GM18858 (cell line): ENCODE measurements at regions not wholly inside any gene's neighbourhood (a gene's known extent, or its start where the extent isn't known, plus 50 kb on each side); places are given as distances from the start of the nearest gene placed in this dataset.
"Not testable (repeated sequence)": the region's sequence is repeated elsewhere in the genome, so short reads cannot be mapped to it uniquely, and the experiment has no call there.

Experiments used
- ATAC-seq: cut with Tn5 transposase; IDR thresholded peaks from one replicate; pipeline ENCODE4 v1.9.1; 2021; ENCODE audit not compliant: unreplicated experiment

DNA sequence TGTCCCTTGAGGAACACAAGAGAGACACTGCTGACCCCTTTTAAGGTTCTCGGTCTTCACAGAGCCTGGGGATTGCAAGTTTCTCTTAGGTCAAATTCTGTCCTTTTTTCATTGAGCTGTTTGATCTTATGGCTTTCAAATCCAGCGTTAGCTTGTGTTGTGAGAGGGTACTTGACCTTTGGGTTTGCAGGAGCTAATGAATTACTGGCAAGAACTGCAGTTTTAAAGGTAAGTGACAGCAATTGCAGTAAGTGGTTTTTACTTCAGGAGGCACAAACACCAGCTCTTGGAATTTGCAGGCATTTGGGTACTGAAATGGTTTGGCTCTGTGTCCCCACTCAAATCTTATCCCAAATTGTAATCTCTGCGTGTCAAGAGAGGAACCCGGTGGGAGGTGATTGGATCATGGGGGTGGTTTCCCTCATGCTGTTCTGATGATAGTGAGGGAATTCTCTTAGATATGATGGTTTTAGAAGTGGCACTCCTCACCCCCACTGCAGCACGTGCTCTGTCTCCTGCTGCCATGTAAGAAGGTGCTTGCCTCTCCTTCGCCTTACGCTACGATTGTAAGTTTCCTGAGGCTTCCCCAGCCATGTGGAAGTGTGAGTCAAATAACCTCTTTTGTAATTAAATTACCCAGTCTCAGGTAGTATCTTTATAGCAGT lies 134.5 kb upstream of the LYPLAL1 start:
- no peak for ATAC-seq

DNA sequence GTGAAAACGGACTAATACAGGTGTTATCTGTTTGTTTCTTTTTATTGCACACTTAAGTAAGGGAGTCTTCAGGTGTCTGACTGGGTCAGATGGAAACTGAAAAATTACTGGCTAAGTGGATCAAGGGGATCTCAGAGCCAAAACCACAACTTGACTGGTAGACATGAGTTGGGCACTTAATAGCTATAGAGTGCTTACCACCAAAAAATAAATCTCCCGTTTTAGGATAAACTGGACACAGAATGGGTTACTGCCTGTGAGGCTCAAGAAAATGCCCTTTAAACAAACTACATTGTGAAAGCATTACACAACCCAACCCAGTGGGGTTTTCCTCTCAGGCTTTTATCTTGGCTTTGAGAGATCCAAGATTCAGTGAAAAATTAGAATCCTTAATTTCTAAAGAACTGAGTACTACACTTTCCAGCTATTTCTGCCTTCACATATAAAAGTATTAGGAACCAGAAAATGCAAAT lies 134.0 kb upstream of the LYPLAL1 start:
- ATAC-seq, result no peak

DNA sequence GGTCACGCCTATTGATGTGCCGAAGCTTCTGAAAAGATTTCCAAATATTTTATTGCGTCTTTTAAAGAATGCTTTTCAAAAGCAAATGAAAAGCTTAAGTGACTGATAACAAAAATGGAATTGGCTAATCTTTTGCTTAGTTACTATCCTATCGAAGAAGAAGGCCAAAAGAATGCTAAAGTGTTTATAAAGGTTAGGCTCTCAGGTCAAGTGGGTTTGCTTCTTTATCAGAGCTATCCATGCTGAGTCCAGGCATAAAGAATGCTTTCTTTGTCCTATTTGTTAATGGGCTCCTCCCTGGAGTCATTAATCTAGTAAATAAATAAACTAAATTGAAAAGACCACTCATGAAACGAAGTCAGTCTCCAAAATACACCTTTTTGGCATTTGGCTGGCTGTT lies 133.4 kb upstream of the LYPLAL1 start:
- ATAC-seq, result no peak

DNA sequence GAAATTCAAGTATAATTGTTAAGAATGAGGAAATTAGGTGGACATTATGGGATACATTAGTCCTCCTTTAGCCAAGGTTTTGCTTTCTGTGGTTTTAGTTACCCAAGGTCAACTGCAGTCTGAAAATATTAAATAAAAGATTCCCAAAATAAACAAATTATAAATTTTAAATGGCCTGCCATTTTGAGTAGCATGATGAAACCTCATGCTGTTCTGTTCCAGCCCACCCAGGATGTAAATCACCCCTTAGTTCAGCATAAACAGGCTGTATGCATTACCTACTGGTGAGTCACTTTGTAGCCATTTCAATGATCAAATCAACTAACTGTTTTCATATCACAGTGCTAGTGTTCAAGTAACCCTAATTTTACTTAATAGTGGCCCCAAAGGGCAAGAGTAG lies 132.5 kb upstream of the LYPLAL1 start:
- no peak for ATAC-seq

DNA sequence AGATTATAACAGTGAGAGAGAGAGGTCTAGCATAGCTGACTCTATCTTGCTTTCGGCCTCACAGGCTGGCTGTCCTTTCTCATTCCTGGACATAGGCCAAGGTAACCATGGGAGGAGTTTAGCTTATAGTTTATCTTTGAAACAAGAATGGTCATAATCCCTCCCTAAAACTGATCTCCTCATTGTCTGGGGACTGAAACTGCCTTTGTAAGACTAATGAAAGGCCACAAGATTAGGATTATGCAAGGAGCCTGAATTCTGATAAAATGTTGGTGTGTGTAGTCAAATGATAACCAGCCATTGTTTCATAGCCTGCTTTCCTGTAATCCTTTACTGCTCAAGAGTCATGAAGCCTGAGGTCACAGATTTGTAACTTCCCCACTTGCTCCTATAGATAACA lies 131.9 kb upstream of the LYPLAL1 start:
- ATAC-seq, result no peak

DNA sequence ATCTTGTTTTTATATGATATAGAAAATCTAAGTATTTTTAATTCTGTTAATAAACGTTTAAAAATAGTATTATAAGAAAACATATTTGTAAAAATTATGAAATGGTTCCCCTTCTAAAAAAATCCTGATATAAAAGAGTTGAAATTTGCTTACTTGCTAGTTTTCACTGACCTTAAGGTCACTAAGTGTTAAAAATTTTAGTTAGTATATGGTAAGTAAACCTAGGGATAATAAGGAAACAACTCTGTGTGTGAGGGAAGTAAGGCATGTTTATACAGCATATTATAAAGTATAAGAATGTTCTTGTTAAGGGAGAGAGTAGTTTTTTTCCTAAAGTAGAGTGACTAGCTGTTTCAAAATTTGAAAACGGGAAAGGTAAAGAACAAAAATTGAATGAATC lies 130.9 kb upstream of the LYPLAL1 start:
- ATAC-seq, result no peak

DNA sequence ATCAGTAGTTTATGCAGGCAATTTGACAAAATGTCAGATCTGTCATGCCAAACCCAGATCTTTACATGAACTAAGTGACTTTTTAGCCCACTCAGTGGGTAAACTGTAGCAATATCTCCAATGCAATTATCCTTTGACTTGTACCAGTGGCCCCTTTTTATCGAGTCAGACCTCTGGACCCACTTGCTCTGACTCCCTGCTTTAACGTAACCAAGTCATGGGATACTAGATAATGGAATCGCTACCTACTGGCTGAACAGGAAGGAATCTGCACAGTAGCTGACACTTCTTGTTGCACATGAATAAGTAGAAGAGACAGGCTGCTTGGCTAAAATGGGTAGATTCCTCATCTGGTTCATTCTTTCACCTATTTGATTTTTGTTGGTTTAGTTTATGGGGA lies 128.4 kb upstream of the LYPLAL1 start:
- no peak for ATAC-seq

DNA sequence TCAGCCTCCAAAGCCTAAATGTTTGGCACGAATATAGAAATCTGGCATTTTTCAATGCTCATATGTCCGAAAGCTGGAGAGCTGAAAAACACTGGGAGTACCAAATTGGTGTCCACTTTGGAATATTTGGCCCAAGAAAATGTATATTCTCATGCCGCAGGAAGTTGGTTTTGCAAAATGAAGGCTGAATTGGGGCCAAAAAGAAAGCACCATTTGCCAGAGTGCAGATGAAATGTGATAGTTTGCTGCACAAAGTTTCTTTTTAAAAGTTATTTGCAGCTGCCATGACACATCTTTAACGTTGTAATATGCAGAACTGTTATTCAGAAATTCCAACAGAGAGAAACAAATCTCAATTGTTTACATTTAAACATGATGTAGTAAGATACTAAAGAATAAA lies 124.2 kb upstream of the LYPLAL1 start:
- ATAC-seq, result no peak

DNA sequence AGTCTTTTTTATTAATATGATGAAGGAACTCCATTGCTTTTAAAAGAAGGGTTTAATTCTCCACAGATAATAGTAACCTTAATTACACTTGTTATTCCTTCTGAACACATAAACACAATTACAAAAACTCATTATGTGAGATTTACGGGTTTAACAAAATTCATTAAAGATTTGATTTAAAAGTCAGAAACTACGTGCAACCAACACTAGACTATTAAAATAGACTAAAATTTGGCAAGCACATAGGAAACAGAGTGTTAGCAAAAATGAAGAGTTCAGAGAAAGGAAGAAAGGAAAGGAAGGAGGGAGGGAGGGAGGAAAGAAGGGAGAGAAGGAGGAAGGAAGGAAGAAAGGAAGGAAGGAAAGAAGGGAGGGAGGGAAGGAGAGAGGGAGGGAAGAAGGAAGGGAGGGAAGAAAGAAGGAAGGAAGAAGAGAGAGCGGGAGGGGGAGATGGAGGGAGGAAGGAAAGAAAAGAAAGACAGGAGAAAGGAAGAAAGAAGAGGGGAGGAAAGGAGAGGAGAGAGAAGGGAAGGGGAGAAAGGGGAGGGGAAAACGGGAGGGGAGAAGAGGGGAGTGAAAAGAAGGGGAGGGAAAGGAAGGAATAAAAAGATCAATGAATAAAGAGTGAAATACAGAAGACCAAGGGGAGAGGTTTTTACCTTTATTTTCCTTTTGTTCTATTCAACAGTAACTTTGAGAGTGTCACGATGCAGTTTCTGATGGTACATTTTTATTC lies 123.4 kb upstream of the LYPLAL1 start:
- ATAC-seq, result no peak

DNA sequence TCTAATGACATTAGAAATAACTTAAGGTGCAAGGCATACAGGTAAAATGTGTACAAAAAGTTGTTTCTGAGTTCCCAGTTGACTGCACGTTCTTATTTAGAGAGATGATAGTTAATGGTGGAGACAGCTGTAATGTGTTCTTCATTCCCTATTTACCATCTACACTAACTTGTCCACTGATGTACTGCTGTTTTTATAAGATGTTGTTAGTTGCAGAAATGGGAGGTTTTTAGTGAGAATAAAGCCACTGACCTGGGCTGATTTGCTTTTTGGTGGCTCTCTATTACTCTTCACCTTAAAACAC lies 122.9 kb upstream of the LYPLAL1 start:
- ATAC-seq, result no peak

DNA sequence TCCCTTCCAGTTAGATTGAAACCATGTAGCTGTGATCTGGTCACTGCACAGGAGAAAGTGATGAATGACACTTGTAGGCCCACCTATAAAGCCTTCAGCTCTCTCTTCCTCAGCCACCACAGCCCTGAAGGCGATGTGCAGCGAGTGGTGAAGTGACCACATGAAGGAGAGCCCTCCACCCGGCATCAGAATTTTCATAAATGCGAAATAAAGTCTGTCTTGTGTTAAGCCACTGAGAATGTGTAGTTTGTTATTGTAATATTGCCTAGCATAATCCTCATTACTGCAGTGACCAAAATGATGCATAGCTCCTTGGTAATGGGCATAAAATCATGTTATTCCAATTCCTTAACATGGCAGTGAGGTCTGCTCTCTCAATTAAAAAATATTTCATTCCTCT lies 122.1 kb upstream of the LYPLAL1 start:
- no peak for ATAC-seq

DNA sequence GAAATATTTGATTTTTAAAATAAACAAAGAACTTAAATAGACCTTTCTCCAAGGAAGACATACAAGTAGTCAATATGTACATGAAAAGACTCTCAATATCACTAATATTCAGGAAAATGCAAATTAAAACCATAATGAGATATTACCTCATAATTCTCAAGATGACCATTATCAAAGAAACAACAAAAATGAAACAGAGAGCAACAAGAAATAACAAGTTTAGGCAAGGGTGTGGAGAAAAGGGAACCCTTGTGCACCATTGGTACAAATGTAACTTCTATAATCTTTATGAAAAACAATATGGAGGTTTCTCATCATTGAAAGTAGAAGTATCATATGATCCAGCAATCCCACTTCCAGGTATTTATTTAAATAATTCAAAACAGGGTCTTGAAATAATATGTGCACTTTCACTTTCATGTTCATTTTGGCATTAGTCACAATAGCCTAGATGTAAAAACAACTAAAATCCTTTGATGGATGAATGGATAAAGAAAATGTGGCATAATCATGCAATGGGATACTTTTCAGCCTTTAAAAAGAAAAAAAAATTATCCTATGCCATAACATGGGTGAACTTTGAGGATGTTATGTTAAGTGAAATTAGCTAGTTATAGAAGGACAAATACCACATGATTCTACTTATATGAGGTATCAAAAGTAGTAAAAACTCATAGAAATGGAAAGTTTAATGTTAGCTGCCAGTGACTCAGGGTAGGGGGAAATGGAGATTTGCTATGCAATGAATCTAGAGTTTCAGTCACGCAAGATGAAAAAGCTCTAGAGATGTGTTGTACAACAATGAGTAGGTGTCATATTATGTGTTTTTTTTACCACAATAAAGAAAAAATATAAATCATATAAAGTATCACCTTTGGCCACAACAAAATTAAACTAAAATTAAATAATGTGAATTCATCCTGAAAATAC lies 114.5 kb upstream of the LYPLAL1 start:
- peak; percentile 36 for ATAC-seq

DNA sequence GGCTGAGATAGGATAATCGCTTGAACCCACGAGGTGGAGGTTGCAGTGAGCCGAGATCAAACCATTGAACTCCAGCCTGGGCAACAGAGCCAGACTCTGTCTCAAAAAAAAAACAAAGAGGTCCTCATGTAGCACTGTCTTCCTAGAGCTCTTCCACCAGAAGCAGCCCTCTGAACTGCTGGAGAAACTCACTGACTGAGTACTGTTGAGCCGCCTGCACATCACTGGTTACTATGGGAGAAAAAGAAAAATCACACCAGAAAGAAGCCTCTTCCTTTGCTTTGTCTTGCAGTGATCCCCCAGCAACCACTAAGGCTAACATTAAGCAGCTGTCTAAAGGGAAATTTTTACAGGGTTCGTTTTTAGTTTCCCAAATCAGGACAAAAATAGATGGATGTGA lies 112.9 kb upstream of the LYPLAL1 start:
- no peak for ATAC-seq

DNA sequence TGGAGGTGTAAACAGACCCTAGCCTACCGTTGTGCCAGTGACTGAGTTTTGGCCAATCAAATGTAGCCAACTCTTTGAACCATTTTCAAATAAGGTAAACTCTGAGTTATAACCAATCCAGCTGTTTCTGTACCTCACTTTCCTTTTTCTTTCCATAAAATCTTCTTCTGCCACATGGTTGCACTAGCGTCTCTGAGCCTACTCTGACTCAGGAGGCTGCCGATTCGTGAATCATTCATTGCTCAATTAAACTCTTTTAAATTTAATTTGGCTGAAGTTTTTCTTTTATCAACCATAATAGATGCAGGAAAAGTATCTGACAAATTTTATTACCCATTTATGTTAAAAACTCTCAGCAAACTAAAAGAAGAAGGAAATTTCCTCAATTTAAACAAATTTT lies 111.5 kb upstream of the LYPLAL1 start:
- no peak for ATAC-seq

DNA sequence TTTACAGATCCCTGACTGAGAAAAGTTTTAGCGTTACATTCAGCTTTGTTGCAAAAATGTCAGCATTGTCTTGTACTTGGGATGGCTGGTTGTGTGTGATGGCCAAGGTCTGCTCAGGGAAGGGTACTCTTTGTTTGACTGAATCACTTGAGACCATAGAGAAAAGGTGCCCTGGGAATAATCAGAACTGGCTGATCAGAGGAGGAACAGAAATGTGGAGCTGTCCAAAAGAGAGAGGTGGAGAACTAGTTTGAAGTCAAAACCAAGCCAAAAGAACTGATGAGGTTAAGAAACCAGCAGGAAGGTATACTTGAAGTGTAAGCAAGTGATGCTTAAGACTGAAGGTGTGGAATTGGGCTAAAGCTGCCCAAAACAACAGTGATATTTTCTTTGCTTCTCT lies 107.6 kb upstream of the LYPLAL1 start:
- no peak for ATAC-seq

DNA sequence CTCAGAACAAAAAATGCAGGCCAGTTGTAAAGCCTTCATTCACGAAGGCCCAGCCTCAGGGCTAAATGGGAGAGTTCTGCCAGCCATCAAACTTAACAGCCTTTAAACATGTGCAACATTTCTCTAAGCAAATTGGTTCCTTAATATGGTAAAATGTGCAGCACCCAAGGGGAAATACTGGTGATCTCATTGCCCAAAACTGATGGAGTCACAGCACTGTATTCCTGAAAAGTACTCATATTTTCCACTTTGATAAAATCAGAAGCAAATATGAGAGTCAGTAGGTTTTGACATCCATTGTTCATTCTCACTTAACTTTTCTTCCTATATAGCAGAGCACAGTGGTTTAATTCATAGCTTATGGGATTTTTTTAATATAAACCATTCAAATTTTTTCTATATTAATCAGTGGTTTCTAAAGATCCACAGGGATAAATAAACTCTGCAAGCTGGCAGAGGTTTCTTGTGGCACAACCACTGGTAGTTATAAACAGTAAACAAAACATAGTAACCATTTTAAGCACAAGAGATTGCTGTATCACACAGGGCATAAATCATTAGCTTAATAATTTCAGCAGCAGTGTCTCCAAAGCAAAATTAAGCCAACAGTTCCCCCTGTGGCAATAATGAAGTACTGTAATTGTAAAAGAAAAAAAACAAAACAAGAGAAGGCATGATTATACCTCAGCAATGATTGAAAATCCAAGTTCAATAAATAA lies 106.9 kb upstream of the LYPLAL1 start:
- ATAC-seq, result no peak

DNA sequence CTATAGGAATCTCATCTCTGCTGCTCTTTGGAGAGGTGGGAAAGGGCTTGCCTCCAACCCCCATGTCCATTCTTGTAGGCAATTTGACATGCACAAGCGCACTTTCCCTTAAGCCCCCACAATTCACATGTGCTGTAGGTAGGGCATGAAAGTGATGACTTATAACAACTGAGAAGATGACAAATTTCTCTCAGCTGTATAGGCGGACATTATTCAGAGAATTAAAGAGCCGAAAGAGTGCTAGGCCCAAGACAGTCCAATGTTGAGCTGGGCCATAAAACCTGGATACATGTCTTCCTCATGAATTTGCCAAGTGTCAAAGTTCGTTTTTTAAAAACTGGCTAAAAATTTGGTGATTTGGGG lies 106.3 kb upstream of the LYPLAL1 start:
- no peak for ATAC-seq

DNA sequence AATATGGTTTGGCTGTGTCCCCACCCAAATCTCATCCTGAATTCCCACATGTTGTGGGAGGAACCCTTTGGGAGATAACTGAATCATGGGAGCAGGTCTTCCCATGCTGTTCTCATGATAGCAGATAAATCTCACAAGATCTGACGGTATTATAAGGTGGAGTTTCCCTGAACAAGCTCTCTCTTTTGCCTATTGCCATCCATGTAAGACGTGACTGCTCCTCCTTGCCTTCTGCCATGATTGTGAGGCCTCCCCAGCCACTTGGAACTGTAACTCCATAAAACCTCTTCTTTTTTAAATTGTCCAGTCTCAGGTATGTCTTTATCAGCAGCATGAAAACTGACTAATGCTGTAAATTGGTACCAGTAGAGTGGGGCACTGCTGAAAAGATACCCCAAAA lies 103.3 kb upstream of the LYPLAL1 start:
- ATAC-seq, result not testable (repeated sequence)

DNA sequence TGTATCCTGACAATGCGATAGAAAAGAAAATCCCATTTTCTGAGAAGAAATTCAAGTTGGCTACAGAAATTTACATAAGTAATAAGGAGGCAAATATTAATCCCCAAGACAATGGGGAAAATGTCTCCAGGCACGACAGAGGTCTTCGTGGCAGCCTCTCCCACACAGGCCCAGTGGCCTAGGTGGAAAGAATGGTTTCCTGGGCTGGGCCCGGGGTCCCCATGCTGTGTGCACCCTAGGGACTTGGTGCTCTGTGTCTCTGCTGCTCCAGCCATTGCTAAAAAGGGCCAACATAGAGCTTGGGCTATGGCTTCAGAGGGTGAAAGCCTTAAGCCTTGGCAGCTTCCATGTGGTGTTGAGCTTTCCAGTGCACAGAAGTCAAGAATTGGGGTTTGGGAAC lies 102.5 kb upstream of the LYPLAL1 start:
- no peak for ATAC-seq

DNA sequence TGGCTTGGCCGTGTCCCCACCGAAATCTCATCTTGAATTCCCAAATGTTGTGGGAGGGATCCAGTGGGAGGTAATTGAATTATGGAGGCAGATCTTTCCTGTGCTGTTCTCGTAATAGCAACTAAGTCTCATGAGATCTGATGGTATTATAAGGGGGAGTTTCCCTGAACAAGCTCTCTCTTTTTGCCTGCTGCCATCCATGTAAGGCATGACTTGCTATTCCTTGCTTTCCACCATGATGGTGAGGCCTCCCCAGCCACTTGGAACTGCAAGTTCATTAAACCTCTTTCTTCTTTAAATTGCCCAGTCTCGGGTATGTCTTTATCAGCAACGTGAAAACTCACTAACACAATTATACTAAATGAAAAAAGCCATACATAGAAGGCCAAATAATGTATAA lies 101.3 kb upstream of the LYPLAL1 start:
- ATAC-seq, result no peak

DNA sequence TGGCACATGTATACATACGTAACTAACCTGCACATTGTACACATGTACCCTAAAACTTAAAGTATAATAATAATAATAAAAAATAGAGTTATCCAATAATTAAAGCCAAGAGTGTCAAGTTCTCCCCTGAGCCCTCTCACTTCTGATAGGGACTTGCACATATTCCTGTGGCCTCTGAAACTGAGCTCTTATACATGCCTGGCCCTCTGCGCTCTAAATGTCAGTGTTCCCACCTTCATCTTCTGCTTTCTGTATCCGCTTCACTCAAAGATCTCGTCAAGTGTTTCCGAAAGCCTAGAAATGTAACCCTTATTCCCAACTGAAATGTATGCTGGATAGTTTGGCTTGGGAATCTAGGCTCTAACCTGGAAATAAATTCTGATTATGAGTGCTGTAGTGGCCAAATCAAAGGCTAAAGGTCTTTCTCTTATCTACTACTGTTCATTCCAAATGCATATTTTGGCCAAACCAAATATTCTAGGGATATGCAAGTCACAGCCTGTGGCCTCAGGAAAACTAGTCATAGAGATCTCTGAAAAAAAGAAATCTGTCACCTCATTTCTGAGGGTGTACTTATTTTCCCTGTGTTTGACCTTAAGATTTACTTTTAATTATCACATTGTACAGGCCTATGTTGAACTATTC lies 99.5 kb upstream of the LYPLAL1 start:
- ATAC-seq, result no peak
